ENCODE measurements at regions not wholly inside any gene's neighbourhood (a gene's known extent, or its start where the extent isn't known, plus 50 kb on each side); places are given as distances from the start of the nearest gene placed in this dataset.
"Not testable (repeated sequence)": the region's sequence is repeated elsewhere in the genome, so short reads cannot be mapped to it uniquely, and the experiment has no call there.

DNA sequence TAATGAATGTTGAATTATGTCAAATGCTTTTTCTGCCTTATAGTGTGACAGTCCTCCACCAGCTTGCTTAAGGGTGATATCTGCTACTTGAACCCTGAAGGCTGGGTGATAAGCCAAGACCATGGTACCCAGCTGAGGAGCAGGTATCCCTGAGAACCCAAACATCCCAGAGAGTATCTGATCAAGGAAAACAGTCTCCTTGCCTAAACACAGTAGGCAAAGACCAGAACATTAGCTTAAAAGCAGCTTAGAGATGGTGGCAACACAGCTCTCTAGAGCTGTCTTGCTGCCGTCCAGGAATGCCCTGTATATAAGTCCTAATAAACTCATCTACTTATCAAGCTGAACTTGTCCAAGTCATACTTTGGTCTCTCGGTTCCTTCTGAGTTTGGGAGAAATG, 127.7 kb upstream of the PRSS16 start:
- Histone ChIP-seq H3K36me3 (replicated peaks) (no peaks in the 10 kb centered on the region), H3K27ac (no peak overlapping the region), H3K4me3 (ENCODE audit: low read depth, low read length) (no peak overlapping the region), H3K27me3 (replicated peaks) (no peaks in the 10 kb centered on the region)
- DNase-seq: no peak
- in situ Hi-C loops (cut with HindIII; ENCODE audit: low pct_ligation_motif_present, low sequenced_read_pairs): no loop called here
- TF ChIP-seq, protein P1, sequence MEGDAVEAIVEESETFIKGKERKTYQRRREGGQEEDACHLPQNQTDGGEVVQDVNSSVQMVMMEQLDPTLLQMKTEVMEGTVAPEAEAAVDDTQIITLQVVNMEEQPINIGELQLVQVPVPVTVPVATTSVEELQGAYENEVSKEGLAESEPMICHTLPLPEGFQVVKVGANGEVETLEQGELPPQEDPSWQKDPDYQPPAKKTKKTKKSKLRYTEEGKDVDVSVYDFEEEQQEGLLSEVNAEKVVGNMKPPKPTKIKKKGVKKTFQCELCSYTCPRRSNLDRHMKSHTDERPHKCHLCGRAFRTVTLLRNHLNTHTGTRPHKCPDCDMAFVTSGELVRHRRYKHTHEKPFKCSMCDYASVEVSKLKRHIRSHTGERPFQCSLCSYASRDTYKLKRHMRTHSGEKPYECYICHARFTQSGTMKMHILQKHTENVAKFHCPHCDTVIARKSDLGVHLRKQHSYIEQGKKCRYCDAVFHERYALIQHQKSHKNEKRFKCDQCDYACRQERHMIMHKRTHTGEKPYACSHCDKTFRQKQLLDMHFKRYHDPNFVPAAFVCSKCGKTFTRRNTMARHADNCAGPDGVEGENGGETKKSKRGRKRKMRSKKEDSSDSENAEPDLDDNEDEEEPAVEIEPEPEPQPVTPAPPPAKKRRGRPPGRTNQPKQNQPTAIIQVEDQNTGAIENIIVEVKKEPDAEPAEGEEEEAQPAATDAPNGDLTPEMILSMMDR (IDR thresholded peaks at IDR 0.05; ENCODE audit: low read depth, low read length, missing control alignments): no peak

DNA sequence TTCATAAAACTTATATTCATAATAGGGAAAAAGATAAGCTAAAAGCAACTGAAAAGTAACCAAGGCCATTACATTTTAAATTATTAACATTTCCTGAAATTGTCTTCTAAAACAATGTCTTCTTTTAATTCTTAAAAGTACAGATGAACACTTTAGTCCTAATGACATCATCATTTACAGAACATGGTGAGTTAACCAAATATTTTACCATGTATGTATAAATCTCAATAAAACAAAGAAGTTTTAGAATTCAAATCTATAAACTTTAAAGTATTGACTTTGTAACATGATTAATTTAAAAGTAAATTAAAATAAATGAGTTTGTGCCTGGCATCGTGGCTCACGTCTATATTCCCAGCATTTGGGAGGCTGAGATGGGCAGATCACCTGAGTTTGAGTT, 125.9 kb upstream of the PRSS16 start:
- no peak overlapping the region for H3K4me3 ChIP-seq (ENCODE audit: low read depth, low read length)
- H3K27me3 ChIP-seq (replicated peaks): no peaks in the 10 kb centered on the region
- H3K36me3 ChIP-seq (replicated peaks): no peaks in the 10 kb centered on the region
- TF ChIP-seq, protein P1 (IDR thresholded peaks at IDR 0.05; ENCODE audit: low read depth, low read length, missing control alignments): no peak
- DNase-seq: no peak
- in situ Hi-C loops (cut with HindIII; ENCODE audit: low pct_ligation_motif_present, low sequenced_read_pairs): no loop called here
- no peak overlapping the region for H3K27ac ChIP-seq

DNA sequence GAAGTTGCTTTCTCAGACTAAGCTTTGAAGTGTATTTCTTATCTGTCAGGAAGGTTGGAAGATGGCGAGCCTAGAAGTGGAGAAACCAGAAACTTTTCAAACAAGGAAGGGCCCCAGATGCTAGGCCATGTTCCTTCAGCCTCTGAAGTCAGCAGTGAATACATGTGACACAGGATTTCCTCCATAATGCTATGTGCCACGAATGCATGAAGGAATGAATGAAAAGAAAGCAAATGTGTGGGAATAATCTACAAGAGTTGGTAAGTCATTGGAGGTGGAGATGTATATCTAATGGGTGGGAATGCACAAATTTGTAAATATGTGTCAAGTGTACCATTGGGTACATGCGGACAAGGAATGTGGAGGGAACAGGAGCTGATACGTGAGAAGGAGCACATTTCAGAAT, 123.2 kb upstream of the PRSS16 start:
- H3K27me3 ChIP-seq (replicated peaks): no peaks in the 10 kb centered on the region
- no peak overlapping the region for H3K4me3 ChIP-seq (ENCODE audit: low read depth, low read length)
- no peak for DNase-seq
- TF ChIP-seq, protein P1 (IDR thresholded peaks at IDR 0.05; ENCODE audit: low read depth, low read length, missing control alignments): no peak
- H3K27ac ChIP-seq: no peak overlapping the region
- in situ Hi-C loops (cut with HindIII; ENCODE audit: low pct_ligation_motif_present, low sequenced_read_pairs): no loop called here
- no peaks in the 10 kb centered on the region for H3K36me3 ChIP-seq (replicated peaks)

DNA sequence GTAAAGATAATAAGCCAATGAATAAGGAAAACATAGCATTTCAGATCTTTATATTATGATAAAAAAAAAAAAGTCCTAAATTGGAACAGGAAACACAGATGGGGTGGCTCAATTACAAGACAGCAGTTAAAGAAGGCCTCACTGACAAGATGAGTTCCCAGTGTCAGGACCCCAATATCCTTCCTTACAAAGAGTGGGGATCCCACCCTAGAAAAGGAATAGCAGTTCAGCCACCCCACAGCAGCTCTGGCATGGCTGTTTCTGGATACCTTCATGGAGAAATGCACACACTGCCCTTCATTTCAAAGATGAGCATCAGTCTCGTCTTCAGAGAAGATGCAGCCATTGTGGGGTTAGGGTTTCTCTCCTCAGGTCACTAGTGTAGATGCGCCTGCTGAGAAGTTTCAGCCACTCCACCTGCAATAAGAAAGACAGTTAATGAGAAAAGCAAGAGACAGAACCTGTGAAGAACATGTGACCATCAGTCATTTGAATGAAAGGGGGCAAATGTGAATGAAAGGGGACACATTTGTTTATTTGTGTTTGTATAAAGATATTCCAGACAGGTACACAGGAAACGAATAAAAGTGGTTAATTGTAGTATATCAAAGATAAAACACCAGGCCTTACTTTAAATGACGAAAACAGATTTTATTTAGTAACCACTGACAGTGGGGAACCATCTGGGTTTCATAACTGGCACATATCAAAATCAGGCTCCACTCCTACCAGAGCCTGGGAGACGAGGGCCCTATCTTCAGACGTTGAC, 121.3 kb upstream of the PRSS16 start:
- H3K27me3 ChIP-seq (replicated peaks): no peaks in the 10 kb centered on the region
- TF ChIP-seq, protein P1 (IDR thresholded peaks at IDR 0.05; ENCODE audit: low read depth, low read length, missing control alignments): no peak
- in situ Hi-C loops (cut with HindIII; ENCODE audit: low pct_ligation_motif_present, low sequenced_read_pairs): no loop called here
- DNase-seq: no peak
- H3K27ac ChIP-seq: no peak overlapping the region
- H3K4me3 ChIP-seq (ENCODE audit: low read depth, low read length): no peak overlapping the region
- no peaks in the 10 kb centered on the region for H3K36me3 ChIP-seq (replicated peaks)

DNA sequence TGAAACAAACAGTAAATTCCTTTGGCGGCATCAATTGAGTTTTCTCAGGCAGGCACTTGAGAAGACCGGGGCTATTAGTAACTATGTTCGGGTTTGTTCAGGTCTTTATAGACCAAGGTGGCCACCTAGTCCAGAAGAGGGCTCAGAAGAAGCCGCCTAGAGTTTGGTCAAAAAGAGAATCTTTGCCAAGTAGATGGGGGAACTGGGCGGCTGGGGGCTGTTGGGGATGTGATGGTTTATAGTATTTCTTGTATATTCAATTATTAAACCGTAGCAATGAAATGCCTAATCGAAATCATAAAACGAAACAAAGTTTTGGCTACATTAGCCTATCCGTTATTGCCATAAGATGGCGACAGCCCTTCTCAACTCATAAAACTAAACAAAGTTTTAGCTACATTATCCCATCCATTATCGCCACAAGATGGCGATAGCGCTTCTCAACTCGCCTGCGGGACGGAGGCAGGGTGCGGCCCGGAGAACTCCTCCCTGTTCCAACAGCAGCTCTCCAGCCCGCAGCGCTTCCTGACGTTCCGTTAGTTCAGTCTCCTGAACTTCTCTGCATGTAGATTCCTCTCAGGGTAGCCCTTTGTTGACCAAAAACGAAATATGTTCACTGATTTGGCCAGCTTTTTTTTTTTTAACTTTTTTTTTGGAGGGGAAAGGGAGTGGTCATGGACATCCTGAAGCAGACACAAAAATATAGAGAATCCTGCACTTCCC, 120.5 kb upstream of the PRSS16 start:
- Histone ChIP-seq H3K36me3 (replicated peaks) (no peaks in the 10 kb centered on the region), H3K27me3 (replicated peaks) (no peaks in the 10 kb centered on the region), H3K4me3 (ENCODE audit: low read depth, low read length) (peak overlapping the region; percentile 57), H3K27ac (no peak overlapping the region)
- in situ Hi-C loops (cut with HindIII; ENCODE audit: low pct_ligation_motif_present, low sequenced_read_pairs): no loop called here
- TF ChIP-seq, protein P1 (IDR thresholded peaks at IDR 0.05; ENCODE audit: low read depth, low read length, missing control alignments): peak; percentile 83
- DNase-seq: peak; percentile 93

DNA sequence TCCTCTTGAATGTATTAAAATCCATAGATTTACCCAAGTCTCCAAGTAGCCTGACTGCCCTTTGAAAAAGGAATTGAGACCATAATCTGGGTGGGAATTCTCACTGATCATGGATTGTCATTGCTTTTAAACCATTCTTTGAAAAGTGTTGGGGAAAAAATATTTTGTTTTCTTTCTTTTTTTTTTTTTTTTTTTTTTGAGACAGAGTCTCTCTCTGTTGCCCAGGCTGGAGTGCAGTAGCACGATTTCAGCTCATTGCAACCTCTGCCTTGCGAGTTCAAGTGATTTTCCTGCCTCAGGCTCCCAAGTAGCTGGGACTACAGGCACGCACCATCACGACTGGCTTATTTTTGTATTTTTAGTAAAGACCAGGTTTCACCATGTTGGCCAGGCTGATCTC, 119.6 kb upstream of the PRSS16 start:
- H3K4me3 ChIP-seq (ENCODE audit: low read depth, low read length); in situ Hi-C loops (cut with HindIII; ENCODE audit: low pct_ligation_motif_present, low sequenced_read_pairs); DNase-seq; H3K27me3 ChIP-seq (replicated peaks); H3K27ac ChIP-seq; H3K36me3 ChIP-seq (replicated peaks): not testable (repeated sequence)
